UCSD-AML1 (cell line): ENCODE measurements at regions not wholly inside any gene's neighbourhood (a gene's known extent, or its start where the extent isn't known, plus 50 kb on each side); places are given as distances from the start of the nearest gene placed in this dataset.

Source experiments
- DNase-seq: peaks from one replicate; lab custom pipeline; 2025; ENCODE audit not compliant: unreplicated experiment; lab: John Stamatoyannopoulos, UW

- DNase-seq, result no peak
Measured at GRCh38 chr1:216925962-216926625, 202.9 kb upstream of the ESRRG start.

- no peak for DNase-seq
Measured at GRCh38 chr1:216924732-216925131, 201.5 kb upstream of the ESRRG start.

- DNase-seq, result no peak
Measured at GRCh38 chr1:216923601-216924000, 200.4 kb upstream of the ESRRG start.

- DNase-seq, result no peak
Measured at GRCh38 chr1:216922406-216922805, 199.2 kb upstream of the ESRRG start.

GRCh38 chr1:216921866-216922265 is 198.6 kb upstream of the ESRRG start:
- no peak for DNase-seq

GRCh38 chr1:216919060-216919970 is 196.1 kb upstream of the ESRRG start:
- DNase-seq, result no peak

GRCh38 chr1:216916890-216917438 is 193.7 kb upstream of the ESRRG start:
- no peak for DNase-seq

GRCh38 chr1:216914974-216915373 is 191.7 kb upstream of the ESRRG start:
- no peak for DNase-seq

GRCh38 chr1:216913976-216914375 is 190.7 kb upstream of the ESRRG start:
- DNase-seq, result no peak

GRCh38 chr1:216910081-216910840 is 187.0 kb upstream of the ESRRG start:
- no peak for DNase-seq

- DNase-seq, result no peak
Measured at GRCh38 chr1:216908126-216908525, 184.9 kb upstream of the ESRRG start.

GRCh38 chr1:216907100-216907499 is 183.9 kb upstream of the ESRRG start:
- DNase-seq, result no peak

GRCh38 chr1:216905781-216906180 is 182.6 kb upstream of the ESRRG start:
- no peak for DNase-seq

- DNase-seq, result no peak
Measured at GRCh38 chr1:216905137-216905536, 181.9 kb upstream of the ESRRG start.

GRCh38 chr1:216904471-216904870 is 181.2 kb upstream of the ESRRG start:
- no peak for DNase-seq

- DNase-seq, result no peak
Measured at GRCh38 chr1:216903382-216903740, 180.1 kb upstream of the ESRRG start.

- DNase-seq, result no peak
Measured at GRCh38 chr1:216902669-216903381, 179.6 kb upstream of the ESRRG start.

GRCh38 chr1:216900116-216900620 is 176.9 kb upstream of the ESRRG start:
- no peak for DNase-seq

- no peak for DNase-seq
Measured at GRCh38 chr1:216898801-216899200, 175.6 kb upstream of the ESRRG start.

GRCh38 chr1:216896146-216896545 is 172.9 kb upstream of the ESRRG start:
- no peak for DNase-seq

GRCh38 chr1:216894494-216894893 is 171.3 kb upstream of the ESRRG start:
- DNase-seq, result no peak
